GM19043 (cell line): ENCODE measurements at regions not wholly inside any gene's neighbourhood (a gene's known extent, or its start where the extent isn't known, plus 50 kb on each side); places are given as distances from the start of the nearest gene placed in this dataset.

ENCODE experiments used
- ATAC-seq: cut with Tn5 transposase; IDR thresholded peaks from one replicate; pipeline ENCODE4 v1.9.1; 2021; ENCODE audit warnings: low read depth; ENCODE audit not compliant: unreplicated experiment

DNA sequence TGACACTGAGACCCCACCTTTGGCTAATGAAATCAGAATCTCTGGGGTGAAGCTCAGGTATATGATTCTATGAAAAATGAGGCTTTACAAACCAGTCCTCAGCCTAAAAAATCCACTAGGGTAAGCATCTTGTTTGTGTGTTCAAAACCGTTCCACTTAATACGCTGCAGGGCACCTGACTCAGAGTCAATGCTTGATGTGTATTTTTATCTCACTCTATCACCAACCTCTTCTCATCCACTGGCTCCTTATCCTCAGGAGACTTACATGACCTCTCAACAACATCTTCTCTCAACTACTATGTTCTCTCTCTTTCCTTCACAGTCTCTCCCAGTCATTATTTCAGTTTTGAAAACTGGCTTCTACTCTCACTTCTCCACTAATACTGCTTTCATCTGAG lies 153.3 kb upstream of the KCNN2 start:
- no peak for ATAC-seq

DNA sequence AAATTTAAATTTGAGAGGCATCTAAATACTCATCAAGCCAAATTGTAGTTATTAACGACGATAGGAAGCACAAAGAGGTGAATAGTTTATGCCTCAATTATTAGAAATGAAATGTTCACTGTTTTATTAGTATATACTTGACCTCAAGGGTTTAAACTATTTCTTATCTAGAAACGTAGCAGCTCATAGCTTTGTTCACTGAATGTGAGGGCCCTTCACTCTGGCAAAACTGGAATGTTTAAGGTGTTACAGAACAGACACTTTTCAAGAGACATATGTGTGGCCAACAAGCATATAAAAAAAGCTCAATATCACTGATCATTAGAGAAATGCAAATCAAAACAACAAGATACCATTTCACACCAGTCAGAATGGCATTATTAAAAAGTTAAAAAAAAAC lies 151.2 kb upstream of the KCNN2 start:
- no peak for ATAC-seq

DNA sequence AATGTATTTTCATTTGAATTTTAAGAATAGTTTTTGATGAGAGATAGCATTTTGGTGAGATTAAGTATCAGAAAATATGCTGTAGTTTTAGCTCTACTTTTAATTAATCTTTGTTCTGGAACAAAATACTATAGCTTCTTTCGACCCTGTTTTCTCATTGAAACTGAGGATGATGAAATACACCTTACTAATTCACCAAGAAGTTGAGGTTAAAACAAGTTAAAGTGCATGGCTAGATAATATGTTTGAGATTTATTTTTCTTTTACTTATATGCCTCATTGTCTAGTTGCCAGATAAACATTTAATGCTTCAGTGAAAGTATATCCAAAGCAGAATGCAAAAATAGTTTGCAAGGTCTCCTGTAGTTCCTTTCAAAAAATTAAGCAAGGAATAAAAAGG lies 140.1 kb upstream of the KCNN2 start:
- no peak for ATAC-seq

DNA sequence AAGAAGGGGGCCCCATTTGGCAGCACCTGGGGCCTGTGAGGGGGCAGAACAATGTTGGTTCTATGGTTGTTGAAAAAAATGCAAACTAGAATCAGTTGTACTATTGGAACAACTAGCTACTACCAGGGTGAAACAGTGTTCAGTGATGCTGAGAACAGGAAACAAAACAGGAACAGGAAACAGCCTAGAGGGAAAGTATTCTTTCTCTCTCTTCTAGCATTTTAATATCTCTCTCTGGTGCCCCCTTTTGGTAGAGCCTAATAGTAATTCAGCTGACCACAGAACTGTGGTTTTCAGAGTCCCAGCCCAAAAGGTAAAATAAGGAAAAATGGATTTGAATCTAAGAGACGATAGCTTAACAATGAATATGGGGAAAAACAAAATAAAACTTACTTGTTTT lies 138.0 kb upstream of the KCNN2 start:
- ATAC-seq = peak; percentile 77

DNA sequence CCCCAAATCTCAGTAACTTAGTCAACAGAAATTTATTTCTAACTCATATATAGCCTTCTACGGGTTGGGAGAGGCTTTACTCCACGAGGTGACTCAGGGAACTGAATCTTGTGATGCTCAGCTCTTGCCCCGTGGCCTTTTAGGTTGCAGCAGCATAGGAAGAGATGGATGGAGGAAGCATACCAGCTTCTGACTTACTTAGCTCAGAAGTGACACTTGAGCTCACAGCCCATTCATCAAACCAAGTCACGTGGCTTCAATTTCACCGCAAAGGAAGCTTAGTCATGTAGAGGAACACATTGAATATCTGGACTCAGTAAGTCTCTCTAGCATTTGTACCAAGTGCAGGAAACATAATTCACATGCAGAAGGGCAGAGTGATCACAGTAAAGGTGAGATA lies 124.1 kb upstream of the KCNN2 start:
- no peak for ATAC-seq

DNA sequence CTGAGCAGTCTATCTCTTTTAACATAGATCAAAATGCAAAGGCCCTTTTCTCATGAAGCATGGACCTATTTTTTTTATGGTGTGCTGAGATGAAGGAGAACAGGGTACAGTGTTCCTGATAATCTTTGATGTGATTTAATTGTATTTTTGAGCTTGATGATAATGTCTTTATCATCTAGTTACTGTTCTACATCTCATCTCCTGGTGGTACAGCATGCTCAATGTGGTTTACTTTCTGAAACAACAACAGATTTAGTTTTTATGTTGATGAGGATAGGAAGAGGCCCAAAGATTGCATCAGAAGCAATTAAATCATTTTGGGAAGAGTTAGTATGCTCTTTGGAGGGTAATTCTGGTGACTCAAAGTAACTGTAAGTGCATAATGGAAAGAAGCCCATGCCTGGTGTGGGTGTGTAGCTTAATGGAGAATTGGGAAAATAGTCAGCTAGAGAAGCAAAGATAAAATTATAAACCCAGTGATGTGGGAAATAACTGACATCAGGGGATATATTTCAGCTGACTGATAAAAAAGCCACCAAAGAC lies 123.0 kb upstream of the KCNN2 start:
- no peak for ATAC-seq

DNA sequence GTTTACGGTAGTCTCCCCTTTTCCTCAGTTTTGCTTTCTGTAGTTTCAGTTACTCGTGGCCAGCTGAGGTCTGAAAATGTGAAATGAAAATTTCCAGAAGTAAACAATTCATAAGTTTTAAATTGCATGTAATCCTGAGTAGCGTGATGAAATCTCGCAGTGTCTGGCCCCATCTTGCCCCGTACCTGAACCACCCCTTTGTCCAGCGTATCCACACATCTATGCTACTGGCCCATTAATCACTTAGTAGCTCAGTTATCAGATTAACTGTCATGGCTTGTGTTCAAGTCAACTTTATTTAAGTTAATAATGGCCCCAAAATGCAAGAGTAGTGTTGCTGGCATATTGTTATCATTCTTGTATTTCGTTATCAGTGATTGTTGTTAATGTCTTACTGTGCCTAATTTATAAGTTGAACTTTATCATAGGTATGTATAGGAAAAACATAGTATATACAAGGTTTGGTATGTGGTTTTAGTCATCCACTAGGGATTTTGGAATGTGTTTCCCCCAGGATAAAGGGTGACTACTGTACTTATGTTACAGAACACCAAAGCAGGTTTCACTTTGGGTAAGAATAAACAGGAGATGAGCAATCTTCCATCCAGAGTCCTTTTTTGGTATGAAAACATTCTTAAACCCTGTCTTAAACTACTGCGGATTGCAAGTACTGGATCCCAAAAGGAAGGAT lies 118.4 kb upstream of the KCNN2 start:
- no peak for ATAC-seq

DNA sequence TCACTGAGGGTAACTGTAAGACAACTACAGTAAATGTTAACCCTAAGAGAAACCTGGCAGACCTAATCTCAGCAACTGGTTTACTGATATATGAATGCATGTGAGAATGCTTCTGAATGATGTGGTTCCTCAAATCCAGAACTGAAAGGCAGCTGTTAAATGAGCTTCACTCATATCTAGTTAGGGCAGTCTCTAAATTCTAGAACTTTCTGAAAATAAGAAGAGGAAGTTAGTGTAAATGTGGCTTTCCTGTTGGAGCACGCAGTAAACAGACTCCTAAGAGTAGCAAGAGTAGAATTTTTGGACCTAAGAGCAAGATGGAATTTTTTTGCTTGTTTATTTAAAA lies 117.9 kb upstream of the KCNN2 start:
- ATAC-seq = no peak

DNA sequence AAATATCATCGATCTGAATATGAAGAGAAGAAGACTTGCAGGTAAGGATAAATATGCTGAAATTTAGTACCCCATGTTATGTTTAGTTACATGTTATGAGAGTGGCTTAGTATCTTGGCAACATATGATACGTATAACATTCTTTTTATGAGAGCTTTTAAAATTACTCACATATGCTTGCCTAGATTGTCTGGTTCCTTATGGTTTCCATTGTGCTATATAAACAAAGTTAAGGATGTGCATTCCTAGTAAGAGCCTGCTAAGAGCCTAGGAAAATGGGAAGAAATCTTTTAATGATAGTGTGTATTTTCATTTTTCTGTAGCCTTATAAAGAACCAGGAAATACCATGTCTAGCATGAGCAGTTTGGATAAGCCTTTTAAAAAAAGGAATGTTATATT lies 112.0 kb upstream of the KCNN2 start:
- ATAC-seq = no peak

DNA sequence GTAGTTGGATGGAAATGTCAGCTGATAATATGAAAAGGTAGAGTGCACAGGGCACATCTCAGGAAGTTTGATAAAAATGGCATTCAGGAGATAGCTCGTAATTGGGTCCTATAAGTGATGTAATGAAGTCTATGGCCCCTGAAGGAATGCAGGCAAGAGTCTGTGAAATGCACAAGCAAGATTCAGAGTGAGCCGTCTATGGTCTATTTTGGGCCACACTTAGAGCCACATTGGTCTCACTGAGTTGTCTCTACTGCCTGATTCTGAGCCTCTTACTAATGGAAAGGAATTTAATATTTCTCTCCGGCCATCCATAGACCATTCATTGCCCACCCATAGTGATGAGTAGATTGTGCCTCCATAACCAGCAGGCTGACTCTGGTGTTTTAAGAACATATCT lies 111.3 kb upstream of the KCNN2 start:
- no peak for ATAC-seq

DNA sequence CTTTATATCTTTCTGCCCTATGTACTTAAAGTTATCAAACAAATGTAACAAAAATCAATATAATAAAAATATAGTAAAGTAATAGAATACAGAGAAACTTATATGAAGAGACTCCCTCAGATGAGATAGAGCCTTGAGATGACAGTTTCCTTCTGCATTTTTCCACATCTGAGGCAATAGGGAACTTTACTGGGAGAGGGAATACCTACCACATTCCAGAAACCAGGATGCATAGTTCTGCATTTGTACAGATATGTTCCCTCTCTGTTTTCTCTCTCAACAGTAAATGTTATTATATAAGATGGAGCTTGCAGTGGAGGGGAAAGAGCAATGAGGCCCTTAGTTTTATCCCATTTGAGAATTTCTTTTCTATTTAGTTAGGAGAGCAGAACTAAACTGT lies 109.6 kb upstream of the KCNN2 start:
- ATAC-seq = no peak

DNA sequence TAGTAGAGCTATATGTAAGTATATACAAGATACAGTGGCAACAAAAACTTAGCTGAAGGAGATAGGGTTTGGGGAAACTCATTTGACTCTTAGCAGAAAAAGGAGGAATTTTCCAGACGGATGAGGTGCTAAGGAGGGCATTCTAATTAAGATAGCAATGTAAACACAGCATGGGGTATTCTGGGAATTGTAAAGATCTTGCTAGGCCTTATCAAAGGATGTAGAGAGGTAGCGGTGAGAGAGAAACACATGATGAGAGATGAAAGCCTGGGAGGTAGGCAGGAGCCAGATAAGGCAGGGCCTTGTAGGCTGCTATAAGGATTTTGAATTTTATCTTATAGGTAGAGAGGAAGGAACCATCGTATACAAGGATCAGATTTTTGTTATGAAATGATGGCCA lies 106.6 kb upstream of the KCNN2 start:
- no peak for ATAC-seq

DNA sequence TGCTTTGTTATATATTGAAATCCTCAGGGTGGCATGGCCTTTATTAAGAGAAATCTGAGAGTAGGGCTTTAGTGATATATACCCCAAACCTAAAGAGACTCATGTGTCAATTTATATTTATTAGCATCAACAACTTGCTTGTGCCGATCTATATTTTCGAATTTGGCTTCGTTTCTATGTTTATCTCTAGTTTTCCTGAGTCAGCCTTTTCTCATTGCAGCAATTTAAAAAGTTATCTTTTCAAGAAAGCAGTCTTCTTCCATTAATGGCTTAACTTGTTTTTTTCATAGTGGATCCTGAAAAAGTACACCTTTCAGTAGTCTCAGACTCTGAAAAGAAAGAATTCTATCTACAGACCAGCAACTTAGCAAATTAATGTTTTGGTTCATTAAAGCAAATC lies 99.9 kb upstream of the KCNN2 start:
- no peak for ATAC-seq

DNA sequence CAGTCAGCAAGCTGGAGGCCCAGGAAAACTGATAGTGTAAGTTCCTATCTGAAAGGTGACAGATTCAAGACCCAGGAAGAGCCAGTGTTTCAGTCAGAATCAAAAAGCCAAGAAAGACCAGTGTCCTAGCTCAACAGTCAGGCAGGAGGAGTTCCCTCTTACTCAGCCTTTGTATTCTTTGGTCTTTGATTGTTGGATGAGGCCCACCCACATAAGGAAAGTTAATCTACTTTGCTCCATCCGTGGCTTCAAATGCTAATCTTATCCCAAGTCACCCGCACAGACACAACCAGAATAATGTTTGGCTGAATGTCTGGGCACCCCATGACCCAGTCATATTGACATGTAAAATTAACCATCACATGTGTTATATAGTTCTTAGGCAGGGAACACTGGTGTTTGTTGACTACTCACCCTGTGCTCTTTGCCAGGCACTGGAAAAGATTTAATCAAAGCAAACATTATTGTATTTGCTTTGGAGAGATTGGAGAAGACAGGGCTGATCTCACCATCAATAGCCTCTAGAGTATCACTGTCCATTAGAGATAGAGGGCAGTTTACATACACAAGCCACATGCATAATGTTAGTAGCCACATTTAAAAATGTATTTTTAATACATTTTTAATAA lies 96.3 kb upstream of the KCNN2 start:
- no peak for ATAC-seq

DNA sequence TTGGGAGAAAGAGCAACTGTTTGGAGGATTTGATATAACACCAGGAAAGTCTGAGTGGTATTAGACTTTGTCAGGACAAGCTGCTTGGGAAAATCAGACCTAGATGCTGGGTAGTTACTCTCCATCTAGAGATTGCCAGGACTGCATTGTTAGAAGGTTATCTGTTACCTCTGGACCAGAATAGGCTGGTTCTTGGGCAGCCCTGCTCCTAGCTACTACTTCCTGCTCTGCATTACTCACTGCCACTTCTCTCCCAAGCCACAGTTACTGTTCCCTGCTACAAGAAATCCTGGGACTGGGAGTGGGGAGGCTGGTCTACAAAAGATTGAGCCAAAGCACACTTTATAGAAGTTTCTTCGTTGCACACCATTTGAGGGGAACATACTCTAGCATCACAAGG lies 95.5 kb upstream of the KCNN2 start:
- ATAC-seq = no peak

DNA sequence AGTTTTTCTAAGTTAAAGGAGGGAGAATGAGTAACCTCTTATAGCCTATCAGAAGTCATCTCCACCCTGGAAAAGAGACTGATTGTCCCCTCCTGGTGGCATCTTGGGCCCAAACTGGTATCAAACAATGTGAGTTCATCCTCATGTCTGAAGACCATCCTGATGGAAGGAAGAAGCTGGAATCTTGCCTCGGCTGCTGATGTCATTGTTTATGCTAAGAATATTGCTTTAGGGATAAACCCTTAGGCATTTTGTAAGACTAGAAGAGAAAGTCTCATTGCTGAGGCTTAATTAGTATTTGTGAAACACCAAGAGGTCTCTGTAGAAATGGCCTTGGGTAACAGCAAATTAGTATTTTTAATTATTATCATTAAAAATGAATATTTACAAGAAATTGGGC lies 65.7 kb upstream of the KCNN2 start:
- ATAC-seq = no peak

DNA sequence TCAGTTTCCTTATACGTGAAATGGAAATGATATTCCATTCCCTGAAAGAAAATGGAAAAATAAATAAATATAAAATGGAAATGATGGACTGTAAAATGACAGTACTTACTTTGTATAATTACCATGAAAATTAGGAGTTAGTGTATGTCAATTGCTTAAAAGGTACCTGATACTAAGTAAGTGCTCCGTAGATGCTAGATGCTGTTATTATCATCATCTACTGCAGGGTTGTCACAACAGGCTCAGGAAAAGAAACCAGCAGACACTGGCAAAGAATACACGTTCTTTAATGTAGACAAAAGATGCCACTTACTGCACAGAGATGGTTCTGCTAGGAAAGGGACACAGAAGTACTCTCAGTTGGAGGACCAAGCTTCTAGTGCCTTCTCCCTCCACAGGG lies 64.0 kb upstream of the KCNN2 start:
- no peak for ATAC-seq

DNA sequence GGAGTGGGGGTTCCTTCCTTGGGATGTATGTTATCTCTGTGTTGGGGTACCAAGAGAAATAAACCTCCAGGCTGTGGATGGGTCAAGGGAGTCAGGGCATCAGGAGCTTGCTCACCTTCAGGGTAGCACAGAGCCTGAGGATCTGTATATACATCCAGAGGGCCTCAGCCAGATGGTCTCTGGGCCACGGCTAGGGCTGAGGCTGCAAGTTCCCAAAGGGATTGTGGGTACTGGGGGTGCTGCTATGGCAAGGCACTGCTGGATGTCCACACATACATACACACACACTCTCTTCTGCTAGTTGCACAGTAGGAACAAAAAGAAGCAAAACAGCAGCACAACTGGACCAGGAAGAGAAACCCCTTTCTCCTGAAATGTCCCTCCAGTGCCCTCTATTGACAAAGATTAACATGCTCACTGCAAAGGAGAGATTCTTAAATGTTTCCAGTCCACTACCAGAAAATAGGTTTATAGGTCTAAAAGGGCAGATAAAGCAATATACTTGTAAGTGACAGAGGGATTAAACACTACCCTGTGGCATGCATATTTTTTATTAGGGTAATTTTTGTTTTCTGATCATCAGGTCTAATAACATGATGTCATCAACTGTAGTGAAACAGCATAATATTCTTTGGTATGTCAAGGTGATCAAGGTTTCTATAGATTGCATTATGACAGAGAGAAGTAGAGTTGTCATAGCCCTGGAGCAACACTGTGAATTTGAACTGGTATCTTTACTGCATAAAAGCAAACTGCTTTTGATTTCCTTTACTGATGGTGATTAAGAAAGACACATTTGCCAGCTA lies 56.3 kb upstream of the KCNN2 start:
- ATAC-seq = no peak

DNA sequence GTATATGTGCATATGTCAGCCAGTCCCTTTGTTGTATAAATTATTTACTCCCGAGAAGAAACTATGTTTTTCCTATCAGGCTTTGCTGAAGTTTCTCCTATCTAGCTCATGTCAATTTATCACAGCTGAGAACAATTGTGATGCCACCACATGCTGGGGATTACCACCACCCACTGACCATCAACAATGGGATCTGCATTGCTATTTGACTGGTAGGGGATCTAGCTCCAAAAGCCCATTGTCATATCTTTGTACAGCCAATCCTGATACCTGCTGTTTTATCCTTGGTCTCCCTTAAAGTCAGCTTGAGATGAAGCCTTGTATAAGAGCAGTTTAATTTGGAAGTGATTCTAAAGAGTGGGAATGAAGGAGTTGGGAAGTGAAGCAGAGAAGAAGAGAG lies 53.9 kb upstream of the KCNN2 start:
- no peak for ATAC-seq

DNA sequence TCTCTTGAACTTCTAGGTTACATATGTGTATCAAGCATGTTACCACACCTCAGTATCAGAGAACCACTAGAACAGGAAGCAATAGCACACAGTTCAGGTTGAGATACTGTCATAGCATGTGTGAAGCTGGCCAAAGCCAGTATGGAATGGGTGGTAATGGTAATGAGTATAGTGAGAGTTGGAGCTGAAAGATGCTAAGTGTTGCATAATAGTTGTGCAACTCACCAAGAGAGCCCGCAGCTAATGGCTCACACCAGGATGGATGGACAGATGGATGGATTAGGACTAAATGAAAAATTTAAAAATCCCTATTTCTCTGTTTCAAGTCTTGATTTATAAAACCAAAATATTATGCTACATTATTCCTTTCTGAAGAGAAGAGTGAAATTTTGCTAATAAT lies 53.4 kb upstream of the KCNN2 start:
- no peak for ATAC-seq

DNA sequence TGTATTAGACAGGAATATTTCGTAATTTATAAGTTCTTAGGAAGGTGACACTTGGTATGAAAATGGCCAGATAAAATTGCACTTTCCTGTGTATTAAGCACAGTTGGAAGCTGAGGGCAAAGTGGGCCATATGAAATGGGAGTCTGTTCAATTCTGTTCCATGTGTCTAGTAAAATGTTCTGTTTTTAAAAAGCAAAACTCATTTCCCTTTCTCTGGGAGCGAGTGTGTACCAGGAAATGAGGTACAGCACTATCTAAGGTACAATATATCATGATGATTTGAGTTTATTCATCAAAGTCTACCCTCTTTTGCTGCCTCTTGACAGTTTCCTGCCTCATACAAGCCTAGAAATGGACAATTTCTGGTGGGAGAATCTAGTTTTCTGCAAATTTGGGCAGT lies 51.2 kb upstream of the KCNN2 start:
- ATAC-seq = no peak

DNA sequence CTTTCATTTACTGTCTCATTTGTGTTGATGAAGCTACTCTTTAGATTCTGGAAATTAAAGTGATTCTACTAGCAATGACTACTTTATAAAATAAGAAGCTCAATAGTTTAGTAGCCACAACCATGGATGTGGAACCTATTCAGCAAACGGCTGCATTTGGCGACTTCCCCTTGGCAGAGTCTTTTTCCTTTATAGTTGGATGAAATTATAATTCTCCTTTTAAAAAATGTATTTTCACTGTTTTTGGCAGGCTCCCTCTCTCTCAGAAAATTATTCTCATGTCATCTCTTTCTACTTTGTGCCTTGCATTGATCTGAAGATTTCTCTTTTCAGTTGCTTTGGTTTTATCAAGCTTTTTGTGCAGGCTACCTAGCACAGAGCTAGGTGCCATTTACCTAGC lies 50.6 kb upstream of the KCNN2 start:
- no peak for ATAC-seq
